GM10266 (cell line): ENCODE measurements at regions not wholly inside any gene's neighbourhood (a gene's known extent, or its start where the extent isn't known, plus 50 kb on each side); places are given as distances from the start of the nearest gene placed in this dataset.

Experiments
- DNase-seq: peaks from one replicate; pipeline ENCODE4 v3.0.0; 2012; ENCODE audit errors: extremely low spot score
- CTCF ChIP-seq: IDR thresholded peaks from 2 replicates; pipeline ENCODE4 v1.5.1; 2012; ENCODE audit warnings: mild to moderate bottlenecking, low read depth; ENCODE audit not compliant: control insufficient read depth, insufficient read depth; ENCODE audit errors: missing control alignments

GRCh38 chr4:110787707-110788106 is 164.8 kb upstream of the PITX2 start:
- no peak for DNase-seq

GRCh38 chr4:110788302-110788701 is 165.4 kb upstream of the PITX2 start:
- no peak for TF ChIP-seq CTCF

More at GRCh38 chr4:110787707-110788106, 164.8 kb upstream of the PITX2 start:
- TF ChIP-seq CTCF: no peak

GRCh38 chr4:110792036-110792435 is 169.2 kb upstream of the PITX2 start:
- TF ChIP-seq CTCF: no peak
- no peak for DNase-seq

More at GRCh38 chr4:110788302-110788701, 165.4 kb upstream of the PITX2 start:
- DNase-seq: no peak

- DNase-seq: no peak
- TF ChIP-seq CTCF: no peak
These were observed 170.5 kb upstream of the PITX2 start for GRCh38 chr4:110793381-110793801.

GRCh38 chr4:110793890-110794554 is 171.1 kb upstream of the PITX2 start:
- TF ChIP-seq CTCF: no peak
- no peak for DNase-seq

- TF ChIP-seq CTCF: no peak
- no peak for DNase-seq
These were observed 173.1 kb upstream of the PITX2 start for GRCh38 chr4:110795971-110796370.

- DNase-seq: no peak
- no peak for TF ChIP-seq CTCF
These were observed 174.6 kb upstream of the PITX2 start for GRCh38 chr4:110797486-110797885.
